VCaP (cell line): ENCODE measurements at regions not wholly inside any gene's neighbourhood (a gene's known extent, or its start where the extent isn't known, plus 50 kb on each side); places are given as distances from the start of the nearest gene placed in this dataset.

Source experiments
- H3K27ac ChIP-seq: fragments of 450-650 bp; 2 replicates; pipeline ENCODE4 v1.5.1; 2017
- CTCF ChIP-seq: fragments of 450-650 bp; conservative IDR thresholded peaks from 2 replicates; pipeline ENCODE4 v1.5.1; 2017; ENCODE audit warnings: mild to moderate bottlenecking, moderate library complexity

- no peak for TF ChIP-seq CTCF
These were observed 230.2 kb upstream of the FOXQ1 start for GRCh38 chr6:1081551-1082284.

GRCh38 chr6:1080453-1081337, 231.2 kb upstream of the FOXQ1 start:
- TF ChIP-seq CTCF = no peak
- no peak overlapping the region for H3K27ac ChIP-seq

More at GRCh38 chr6:1081551-1082284, 230.2 kb upstream of the FOXQ1 start:
- no peak overlapping the region for H3K27ac ChIP-seq

GRCh38 chr6:1079525-1079924, 232.4 kb upstream of the FOXQ1 start:
- TF ChIP-seq CTCF = no peak
- no peak overlapping the region for H3K27ac ChIP-seq

GRCh38 chr6:1077478-1078416, 234.2 kb upstream of the FOXQ1 start:
- H3K27ac ChIP-seq = no peak overlapping the region
- no peak for TF ChIP-seq CTCF

DNA sequence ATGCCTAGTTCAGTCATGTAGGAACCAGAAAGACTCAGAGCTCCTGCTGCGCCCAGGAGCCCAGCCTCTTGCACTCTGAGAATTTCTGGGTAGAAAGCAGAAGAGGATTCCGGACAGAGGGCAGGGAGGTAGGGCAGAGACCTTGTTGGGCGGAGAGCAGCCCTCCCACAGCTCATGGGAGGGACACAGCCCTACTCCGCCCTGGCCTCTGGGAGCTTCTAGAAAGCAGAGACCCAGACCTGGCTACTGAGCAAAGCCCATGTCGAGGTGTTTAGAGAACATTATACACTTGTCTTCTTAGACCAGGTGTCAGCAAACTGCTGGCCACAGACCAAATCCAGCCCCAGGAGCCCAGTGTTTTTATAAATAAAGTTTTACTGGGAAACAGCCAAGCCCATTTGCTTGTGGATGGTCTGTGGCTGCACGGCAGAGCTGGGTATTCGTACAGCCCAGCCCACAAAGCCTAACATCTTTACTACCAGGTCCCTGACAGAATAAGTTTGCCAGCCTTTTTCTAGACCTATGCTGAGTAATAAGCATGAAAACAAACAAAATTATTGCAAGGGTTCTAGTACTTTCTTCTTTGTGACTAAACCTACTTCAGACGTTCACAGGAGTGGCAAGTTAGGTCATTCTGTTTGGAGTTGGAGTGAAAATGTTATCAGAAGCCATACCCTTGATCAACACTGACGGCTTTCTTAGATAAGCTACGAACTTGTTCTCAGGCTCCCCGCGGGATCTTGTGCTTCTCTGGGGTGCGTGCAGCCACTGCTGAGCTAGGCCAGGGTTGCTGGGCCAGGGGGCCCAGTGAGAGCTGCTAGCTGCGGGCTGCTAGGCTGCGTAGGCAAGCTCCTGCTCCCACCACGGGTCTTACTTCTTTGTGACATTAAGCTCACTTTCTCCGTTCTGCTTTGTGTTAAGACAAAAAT, 235.1 kb upstream of the FOXQ1 start:
- no peak overlapping the region for H3K27ac ChIP-seq
- TF ChIP-seq CTCF = no peak

GRCh38 chr6:1075880-1076279, 236.0 kb upstream of the FOXQ1 start:
- no peak for TF ChIP-seq CTCF
- no peak overlapping the region for H3K27ac ChIP-seq
